Omental fat pad (tissue), 3 donors: ENCODE measurements at regions not wholly inside any gene's neighbourhood (a gene's known extent, or its start where the extent isn't known, plus 50 kb on each side); places are given as distances from the start of the nearest gene placed in this dataset.
"Not testable (repeated sequence)": the region's sequence is repeated elsewhere in the genome, so short reads cannot be mapped to it uniquely, and the experiment has no call there.

Experiments
- ATAC-seq: fragments of 150-250 bp; one replicate; pipeline ENCODE4 v1.9.1; 2016; ENCODE audit warnings: mild to moderate bottlenecking, moderate library complexity; ENCODE audit not compliant: low FRiP score
- DNase-seq: peaks from one replicate; pipeline ENCODE4 v3.0.0-alpha.2; 2019; ENCODE audit warnings: low spot score
- CTCF ChIP-seq, 3 donors: fragments of 450-650 bp; IDR thresholded peaks; one replicate each; pipeline ENCODE4 v1.5.1; 2016 to 2017; ENCODE audit warnings: antibody characterized with exemption in 3 of 3, mild to moderate bottlenecking in 3 of 3, moderate library complexity in 2 of 3

GRCh38 chr12:5173511-5174011 lies 129.9 kb downstream of the KCNA5 start:
- no peak for DNase-seq
- TF ChIP-seq CTCF (IDR thresholded peaks at IDR 0.05) = no peak
- ATAC-seq = no peak

GRCh38 chr12:5175415-5175814 lies 131.7 kb downstream of the KCNA5 start:
- ATAC-seq, DNase-seq: not testable (repeated sequence)

GRCh38 chr12:5176036-5176435 lies 132.4 kb downstream of the KCNA5 start:
- DNase-seq = no peak
- ATAC-seq = no peak
- no peak for TF ChIP-seq CTCF (IDR thresholded peaks at IDR 0.05)

GRCh38 chr12:5177096-5177495 lies 133.4 kb downstream of the KCNA5 start:
- ATAC-seq = no peak
- TF ChIP-seq CTCF (IDR thresholded peaks at IDR 0.05) = no peak
- DNase-seq = no peak

- no peak for DNase-seq
- no peak for ATAC-seq
- TF ChIP-seq CTCF (IDR thresholded peaks at IDR 0.05) = no peak
These were observed 134.1 kb downstream of the KCNA5 start for GRCh38 chr12:5177731-5178130.

- DNase-seq = no peak
- ATAC-seq = peak; percentile 54
- no peak for TF ChIP-seq CTCF (IDR thresholded peaks at IDR 0.05)
These were observed 134.9 kb downstream of the KCNA5 start for GRCh38 chr12:5178571-5178970.

GRCh38 chr12:5180496-5180895 lies 136.8 kb downstream of the KCNA5 start:
- ATAC-seq = no peak

More at GRCh38 chr12:5180496-5180895, 136.8 kb downstream of the KCNA5 start:
- TF ChIP-seq CTCF (IDR thresholded peaks at IDR 0.05) = no peak
- no peak for DNase-seq
